Endothelial cell (in vitro differentiated cells): ENCODE measurements at regions not wholly inside any gene's neighbourhood (a gene's known extent, or its start where the extent isn't known, plus 50 kb on each side); places are given as distances from the start of the nearest gene placed in this dataset.

Experiments
- DNase-seq: peaks from one replicate; pipeline ENCODE4 v3.0.0; 2021; ENCODE audit warnings: low spot score
- H3K27ac Mint-ChIP-seq: one replicate; pipeline ENCODE4 v1.8.0; 2021; ENCODE audit warnings: mixed read lengths, inconsistent platforms; ENCODE audit not compliant: unreplicated experiment
- H3K27me3 Mint-ChIP-seq: one replicate; pipeline ENCODE4 v1.8.0; 2021; ENCODE audit warnings: mild to moderate bottlenecking, moderate library complexity, mixed read lengths, inconsistent platforms; ENCODE audit not compliant: unreplicated experiment
- H3K36me3 Mint-ChIP-seq: one replicate; pipeline ENCODE4 v1.8.0; 2021; ENCODE audit warnings: mild to moderate bottlenecking, low read depth, mixed read lengths, inconsistent platforms; ENCODE audit not compliant: unreplicated experiment
- H3K4me1 Mint-ChIP-seq: one replicate; pipeline ENCODE4 v1.8.0; 2021; ENCODE audit warnings: mild to moderate bottlenecking, mixed read lengths, inconsistent platforms; ENCODE audit not compliant: unreplicated experiment
- H3K4me3 Mint-ChIP-seq: one replicate; pipeline ENCODE4 v1.8.0; 2021; ENCODE audit warnings: mild to moderate bottlenecking, mixed read lengths, inconsistent platforms; ENCODE audit not compliant: unreplicated experiment
- H3K9me3 Mint-ChIP-seq: one replicate; pipeline ENCODE4 v1.8.0; 2021; ENCODE audit warnings: mixed read lengths, inconsistent platforms; ENCODE audit not compliant: unreplicated experiment
- TF ChIP-seq, protein P1 (sequence below): fragments of 200-600 bp; sonication (generic); IDR thresholded peaks from one replicate; pipeline ENCODE4 v1.5.0; 2021; ENCODE audit warnings: antibody characterized with exemption; ENCODE audit not compliant: unreplicated experiment

DNA sequence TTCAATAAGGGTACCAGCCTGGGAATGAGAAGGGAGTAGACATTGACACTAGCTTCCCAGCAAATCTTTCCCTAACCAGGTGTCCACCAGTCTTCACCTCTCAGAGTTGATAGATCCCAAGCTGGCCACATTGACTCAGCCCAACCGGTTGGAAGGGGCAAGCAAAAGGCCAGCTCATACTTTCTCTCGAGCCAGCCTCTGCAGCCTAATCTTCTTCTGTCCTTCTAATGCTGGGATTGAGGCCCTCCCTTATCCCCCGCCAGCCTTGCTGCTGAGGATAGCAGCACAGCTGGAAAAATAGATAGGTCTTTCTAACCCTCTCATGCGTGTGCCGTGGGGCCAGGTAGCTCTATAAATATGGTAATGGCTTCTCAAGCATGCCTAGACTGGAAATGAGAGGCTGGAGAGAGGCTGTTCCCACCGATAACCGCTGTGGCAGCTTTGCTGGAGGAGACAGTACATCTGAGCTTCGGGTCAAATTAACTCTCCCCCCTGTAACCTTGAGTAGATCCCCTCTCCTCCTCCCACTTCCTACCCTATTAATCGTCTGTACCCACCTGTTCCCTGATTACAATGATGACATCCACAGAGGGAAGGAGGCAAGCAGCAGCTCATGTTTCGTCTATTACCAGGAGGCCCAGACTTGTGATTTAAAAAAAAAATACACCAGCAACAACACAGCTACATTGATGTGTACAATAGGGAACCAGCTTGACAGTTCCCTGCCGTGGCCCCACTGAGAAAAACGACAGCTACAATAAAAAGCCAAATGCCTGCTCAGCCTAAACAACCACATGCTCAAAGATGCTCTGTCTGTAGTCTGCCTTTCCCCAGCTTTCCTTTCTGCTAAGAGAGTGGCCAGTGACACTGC is 219.9 kb upstream of the BRINP1 start:
- DNase-seq: no peak
- Mint-ChIP-seq H3K9me3 (no peaks in the 10 kb centered on the region), H3K27me3 (peaks cover 1% of the 10 kb centered on the region), H3K36me3 (no peaks in the 10 kb centered on the region), H3K27ac (no peak overlapping the region), H3K4me1 (peaks cover 12% of the 10 kb centered on the region), H3K4me3 (no peak overlapping the region)
- TF ChIP-seq, protein P1, sequence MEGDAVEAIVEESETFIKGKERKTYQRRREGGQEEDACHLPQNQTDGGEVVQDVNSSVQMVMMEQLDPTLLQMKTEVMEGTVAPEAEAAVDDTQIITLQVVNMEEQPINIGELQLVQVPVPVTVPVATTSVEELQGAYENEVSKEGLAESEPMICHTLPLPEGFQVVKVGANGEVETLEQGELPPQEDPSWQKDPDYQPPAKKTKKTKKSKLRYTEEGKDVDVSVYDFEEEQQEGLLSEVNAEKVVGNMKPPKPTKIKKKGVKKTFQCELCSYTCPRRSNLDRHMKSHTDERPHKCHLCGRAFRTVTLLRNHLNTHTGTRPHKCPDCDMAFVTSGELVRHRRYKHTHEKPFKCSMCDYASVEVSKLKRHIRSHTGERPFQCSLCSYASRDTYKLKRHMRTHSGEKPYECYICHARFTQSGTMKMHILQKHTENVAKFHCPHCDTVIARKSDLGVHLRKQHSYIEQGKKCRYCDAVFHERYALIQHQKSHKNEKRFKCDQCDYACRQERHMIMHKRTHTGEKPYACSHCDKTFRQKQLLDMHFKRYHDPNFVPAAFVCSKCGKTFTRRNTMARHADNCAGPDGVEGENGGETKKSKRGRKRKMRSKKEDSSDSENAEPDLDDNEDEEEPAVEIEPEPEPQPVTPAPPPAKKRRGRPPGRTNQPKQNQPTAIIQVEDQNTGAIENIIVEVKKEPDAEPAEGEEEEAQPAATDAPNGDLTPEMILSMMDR: no peak

DNA sequence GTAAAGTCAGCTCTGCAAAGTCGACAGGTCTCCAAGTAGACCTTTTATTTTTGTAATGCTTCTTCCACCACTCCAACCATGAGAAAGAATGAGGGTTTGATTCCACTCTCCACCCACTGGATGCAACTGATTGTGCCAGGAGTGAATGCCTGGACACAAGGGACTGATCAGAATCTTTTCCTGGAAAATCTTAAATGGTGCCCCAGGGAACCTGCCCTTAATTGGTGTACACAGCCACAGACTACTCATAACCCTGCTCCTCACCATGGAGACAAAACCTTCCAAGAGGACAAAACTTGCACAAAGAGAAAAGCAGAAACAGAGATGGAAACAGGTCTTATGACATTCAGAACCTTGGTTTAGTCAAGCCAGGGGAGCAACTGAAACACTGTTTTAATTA is 208.6 kb upstream of the BRINP1 start:
- no peak for DNase-seq
- no peaks in the 10 kb centered on the region for H3K36me3 Mint-ChIP-seq
- H3K27ac Mint-ChIP-seq: no peak overlapping the region
- H3K4me3 Mint-ChIP-seq: no peak overlapping the region
- TF ChIP-seq, protein P1: no peak
- peaks cover 15% of the 10 kb centered on the region for H3K4me1 Mint-ChIP-seq
- no peaks in the 10 kb centered on the region for H3K9me3 Mint-ChIP-seq
- peaks cover 2% of the 10 kb centered on the region for H3K27me3 Mint-ChIP-seq

DNA sequence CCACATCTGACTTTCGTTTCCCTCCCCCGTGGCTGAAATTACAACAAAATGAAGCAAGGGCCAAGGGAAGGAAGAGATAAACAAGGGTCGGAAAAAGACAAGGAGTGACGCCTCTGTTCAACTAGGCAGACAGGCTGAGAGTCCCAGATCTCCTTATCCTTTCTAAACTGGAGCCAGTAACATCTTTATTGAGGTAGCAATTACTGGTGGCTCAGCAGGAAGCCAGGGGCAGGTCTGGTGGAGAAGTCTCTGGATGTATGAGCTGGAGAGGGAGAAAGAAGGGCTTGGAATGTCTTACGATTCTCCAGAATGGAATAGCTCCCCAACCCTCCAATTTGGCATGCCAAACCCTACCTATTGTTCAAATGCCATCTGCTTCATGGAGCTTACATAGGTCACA is 190.8 kb upstream of the BRINP1 start:
- TF ChIP-seq, protein P1: no peak
- Mint-ChIP-seq H3K4me1 (peaks cover 23% of the 10 kb centered on the region), H3K27ac (no peak overlapping the region), H3K4me3 (no peak overlapping the region), H3K27me3 (peaks cover 1% of the 10 kb centered on the region), H3K9me3 (no peaks in the 10 kb centered on the region), H3K36me3 (no peaks in the 10 kb centered on the region)
- no peak for DNase-seq

DNA sequence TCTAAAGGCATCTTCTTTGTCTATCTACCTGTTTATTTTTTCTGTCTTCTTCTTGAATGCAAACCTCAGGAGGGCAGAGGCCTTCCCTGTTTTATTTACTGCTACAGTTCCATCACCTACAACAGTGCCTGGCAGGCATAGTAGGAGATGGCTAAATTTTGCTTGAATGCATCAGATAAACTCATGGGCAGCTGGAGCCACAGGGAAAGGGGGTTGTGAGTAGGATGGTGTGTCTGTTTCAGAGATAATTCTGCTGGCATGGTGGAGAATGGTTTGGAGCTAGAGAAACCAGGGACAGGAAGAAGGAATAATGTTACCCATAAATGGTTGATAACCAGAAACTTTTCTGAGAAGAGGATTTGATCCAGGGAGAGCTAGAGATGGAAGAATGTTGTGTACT is 189.8 kb upstream of the BRINP1 start:
- Mint-ChIP-seq H3K9me3 (no peaks in the 10 kb centered on the region), H3K4me3 (no peak overlapping the region), H3K36me3 (no peaks in the 10 kb centered on the region), H3K27me3 (peaks cover 1% of the 10 kb centered on the region), H3K4me1 (peaks cover 23% of the 10 kb centered on the region), H3K27ac (no peak overlapping the region)
- TF ChIP-seq, protein P1: no peak
- no peak for DNase-seq

DNA sequence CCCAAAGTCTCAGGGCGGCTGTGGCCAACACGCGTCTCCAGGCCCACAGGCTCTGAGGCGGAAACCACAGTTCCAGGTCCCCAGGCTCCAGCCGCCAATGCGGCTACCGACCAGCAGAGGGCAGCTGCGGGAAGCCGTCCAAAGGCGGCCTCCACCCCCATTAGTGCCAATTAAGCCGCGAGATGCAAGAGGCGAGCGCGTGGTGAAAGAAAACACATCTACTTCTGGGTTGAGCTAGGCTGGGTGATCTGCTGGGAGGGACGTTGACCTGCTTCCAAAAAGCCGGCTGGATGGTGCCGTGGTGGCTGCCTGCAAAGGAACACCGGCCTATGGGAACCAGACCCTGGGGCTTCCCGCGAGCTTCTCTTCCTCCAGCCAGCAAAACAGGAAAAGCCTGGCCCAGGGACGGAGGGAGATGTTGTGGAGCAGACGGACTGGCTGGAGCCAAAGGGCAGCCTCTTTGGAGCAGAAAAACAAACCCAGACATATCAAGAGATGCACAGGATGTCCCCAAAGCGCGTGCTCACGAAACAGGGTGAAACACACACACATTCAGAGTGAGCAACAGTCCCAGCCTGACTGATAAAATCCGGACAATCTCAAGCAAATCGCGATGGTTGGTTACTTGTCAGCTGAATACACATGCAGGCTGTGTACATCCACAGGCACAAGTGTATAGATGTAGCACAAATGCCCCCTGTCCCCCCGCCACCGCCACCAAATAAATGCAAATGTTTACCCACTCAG is 187.1 kb upstream of the BRINP1 start:
- peak overlapping the region; percentile 63 for H3K4me3 Mint-ChIP-seq
- H3K9me3 Mint-ChIP-seq: no peaks in the 10 kb centered on the region
- H3K27ac Mint-ChIP-seq: peak overlapping the region; percentile 72
- DNase-seq: peak; percentile 91
- H3K27me3 Mint-ChIP-seq: peaks cover 1% of the 10 kb centered on the region
- H3K4me1 Mint-ChIP-seq: peaks cover 23% of the 10 kb centered on the region
- no peaks in the 10 kb centered on the region for H3K36me3 Mint-ChIP-seq
- TF ChIP-seq, protein P1: peak; percentile 90
